Activated effector memory CD4-positive, alpha-beta T cell treated with Interleukin-2 at 50 U/mL for 16 hours (primary cell): ENCODE measurements at regions not wholly inside any gene's neighbourhood (a gene's known extent, or its start where the extent isn't known, plus 50 kb on each side); places are given as distances from the start of the nearest gene placed in this dataset.
"Not testable (repeated sequence)": the region's sequence is repeated elsewhere in the genome, so short reads cannot be mapped to it uniquely, and the experiment has no call there.

Experiments used
- DNase-seq: peaks from one replicate; pipeline ENCODE4 v3.0.0-alpha.2; 2020

DNA sequence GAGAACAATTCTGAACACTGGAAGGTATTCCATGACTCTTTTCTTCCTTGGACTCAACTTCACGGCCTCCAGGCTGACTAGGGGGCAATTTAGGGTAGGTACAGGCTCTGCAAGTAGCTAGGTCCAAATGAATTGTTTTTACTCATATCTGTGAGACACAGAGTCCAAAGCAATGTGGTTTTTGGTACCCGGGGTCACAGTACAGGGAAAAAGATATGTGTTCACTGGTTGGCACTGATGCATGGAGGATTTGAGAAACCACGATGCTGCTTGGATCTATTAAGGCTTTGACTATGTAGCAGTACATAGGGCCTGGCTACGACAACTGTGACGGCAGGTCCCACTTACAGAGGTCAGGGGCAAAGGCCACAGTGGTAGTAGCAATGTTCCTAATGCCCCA lies 200.6 kb downstream of the DUSP10 start:
- DNase-seq: no peak

DNA sequence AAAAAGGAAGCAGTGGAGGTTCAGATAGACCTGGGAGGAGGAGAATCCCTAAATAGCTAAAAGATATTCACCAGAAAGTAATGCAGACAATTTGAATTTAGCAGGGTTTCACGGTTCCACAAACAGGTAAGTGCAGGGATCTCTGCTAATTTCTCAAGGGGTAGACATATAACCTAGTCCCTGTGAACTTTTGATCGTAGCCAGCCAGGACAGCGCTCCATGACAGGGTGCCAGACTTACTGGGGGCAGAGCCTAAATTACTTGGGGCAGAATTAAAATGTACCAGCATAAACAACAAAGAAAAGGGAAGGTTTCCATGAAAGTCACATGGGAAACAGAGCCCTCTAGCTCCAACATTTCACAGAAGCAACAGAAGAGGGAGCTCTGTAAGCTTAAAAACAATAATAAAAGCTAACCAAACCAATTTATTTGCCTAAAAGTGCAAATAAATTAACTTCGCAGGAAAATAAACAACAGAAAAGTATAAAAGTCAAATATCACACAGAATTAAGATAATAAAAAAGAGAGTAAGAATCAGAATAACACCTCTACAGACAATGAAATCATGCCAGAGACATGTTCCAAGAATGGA lies 198.3 kb downstream of the DUSP10 start:
- DNase-seq: no peak

DNA sequence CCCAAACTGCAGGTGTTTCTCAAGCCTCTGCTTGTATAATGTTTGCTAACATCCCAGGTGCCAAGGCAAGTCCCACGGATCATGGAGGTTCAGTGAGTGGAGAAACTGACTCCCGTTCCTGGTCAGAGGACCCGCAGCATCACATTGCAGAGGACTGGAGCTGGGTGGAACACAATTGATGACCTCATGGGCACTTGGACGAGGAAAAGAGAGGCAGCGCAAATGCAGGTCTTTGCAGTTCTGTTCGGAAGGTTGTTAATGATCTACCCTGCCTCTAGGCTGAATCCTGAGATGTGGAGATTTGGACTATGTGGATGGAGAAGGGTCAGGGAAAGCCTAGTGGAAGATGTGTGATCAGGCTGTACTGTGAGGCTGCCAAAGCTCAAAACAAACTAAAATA lies 192.9 kb downstream of the DUSP10 start:
- DNase-seq: no peak

DNA sequence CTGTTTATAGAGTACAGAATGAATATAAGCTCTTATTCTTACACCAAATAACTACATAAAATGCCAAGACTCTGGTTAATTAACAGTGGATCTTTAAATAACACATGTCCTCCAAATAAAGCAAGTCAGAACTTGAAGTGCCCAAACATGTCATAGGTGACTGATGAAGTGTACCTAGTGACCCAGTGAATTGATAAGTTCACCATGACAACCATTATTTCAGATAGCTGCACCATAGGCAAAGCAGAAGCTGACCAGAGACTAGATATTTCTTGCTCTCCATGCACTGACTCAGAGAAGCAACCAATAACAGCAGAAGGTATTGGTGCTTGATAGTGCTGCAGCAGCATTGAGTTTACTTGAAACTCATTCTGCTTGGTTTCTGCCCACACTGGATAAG lies 192.1 kb downstream of the DUSP10 start:
- no peak for DNase-seq

DNA sequence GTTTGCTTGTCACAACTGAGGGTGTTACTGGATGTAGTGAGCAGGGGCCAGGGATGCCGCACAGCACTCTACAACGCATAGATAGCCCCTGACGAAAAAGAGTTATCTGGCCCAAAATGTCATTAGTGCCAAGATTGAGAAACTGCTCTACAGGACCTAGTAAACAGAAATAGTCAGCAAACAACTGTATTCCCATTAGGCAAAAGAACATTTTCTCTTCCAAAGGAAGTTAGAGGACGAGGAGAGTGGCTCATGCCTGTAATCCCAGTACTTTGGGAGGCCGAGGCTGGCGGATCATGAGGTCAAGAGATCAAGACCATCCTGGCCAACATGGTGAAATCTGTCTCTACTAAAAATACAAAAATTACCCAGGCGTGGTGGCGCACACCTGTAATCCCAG lies 189.1 kb downstream of the DUSP10 start:
- not testable (repeated sequence) for DNase-seq

DNA sequence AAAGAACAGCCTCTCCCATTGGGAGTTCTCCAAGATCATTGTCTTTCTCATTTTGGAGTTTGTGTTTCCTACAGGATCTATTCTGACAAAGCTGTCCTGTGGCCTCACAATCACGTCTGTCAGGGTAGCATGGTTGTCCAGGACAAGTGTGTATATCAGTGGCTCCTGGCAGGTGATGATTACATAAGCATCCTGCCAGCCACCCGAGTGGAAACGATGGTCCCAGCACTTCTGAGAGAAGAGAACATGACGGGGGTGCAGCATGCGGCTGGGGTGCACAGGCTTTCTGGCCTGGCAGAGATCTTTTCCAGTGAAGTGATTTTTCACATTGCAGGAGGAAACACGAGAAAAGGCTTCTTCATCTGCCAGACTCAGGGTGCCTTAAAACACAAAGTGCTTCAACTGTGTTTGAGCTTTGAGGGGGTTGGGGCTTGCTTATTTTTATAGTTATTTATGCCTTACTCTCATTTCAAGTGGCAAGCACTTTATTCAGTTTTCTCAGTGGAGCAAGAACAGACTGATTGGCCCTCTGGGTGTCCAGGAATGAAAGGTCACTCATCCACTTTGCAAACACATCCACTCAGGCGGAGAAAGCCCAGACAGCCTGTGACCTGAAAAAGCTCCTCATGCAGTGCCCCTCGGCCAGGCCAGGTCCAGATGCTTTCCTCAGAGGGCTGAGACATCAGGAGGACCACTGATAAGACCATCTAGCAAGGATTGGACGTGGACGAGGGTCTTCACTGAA lies 186.0 kb downstream of the DUSP10 start:
- DNase-seq: no peak

DNA sequence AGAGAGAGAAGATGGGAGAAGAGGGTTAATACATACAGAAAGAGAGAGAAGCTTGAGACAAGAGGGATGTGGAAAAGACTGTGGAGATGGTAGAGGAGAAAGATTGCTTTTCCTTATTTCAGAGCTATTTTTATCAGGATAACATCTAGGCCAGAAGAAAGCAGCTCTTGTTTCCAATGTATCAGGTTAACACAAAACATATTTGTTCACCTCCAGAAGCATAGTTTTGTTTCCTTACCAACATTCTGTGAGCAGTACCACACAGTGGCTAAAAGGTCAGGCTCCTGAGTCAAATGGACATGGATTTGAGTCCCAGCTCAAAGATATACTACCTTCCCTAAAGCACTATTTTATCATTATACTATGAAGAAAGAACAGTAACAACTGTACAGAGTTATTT lies 185.5 kb downstream of the DUSP10 start:
- DNase-seq: no peak

DNA sequence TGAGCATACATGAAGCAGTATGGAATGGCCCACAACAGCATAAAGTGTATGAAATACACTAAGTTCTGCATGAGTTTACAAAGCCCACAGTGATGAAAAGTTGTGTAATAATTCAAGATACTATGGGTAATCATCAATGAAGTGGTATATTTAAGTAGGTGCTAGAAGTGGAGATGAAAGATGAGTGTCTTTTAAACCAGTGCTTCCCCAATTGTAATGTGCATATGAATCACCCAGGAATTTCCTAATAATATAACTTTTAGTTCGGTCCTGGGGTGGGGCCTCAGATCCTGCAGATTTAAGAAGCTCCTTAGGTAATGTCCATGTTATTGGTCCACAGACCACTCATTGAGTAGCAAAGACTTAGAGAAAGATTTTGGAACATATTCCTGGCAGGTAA lies 184.9 kb downstream of the DUSP10 start:
- no peak for DNase-seq

DNA sequence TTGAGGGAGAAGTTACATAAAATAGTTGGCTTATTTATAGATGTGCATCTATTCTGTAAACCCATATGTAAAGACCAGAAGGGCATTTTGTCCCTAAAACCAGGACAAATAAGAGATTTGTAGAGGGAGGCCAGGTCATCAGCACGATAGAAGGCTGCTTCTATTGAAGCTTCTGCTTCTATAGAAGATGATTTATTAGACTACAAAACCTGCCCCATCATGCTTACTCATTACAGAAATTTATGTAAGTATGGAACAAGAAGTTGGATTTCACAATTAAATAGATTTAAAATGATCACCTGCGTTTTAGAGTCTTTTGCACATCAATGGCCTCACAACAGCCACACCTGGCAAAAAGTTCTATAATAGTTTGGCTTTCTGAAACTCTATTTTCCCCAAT lies 183.5 kb downstream of the DUSP10 start:
- DNase-seq: no peak

DNA sequence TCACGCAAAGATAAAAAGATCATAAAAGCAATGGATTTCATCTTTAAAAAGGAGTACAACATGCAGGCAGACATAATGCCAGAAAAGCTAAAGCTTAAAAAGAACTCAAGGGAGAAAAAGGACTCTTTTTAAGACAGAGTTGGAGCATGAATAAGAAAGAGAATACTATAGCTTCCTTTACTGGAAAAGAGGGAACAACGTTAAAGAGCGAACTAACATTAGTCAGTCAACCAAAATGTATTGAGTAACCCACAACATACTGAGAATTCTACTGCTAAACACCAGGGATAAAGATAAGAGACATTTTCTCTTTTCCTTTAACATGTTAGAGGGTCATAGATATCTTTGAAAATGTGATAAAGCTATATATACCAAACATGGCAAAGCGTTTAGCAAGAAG lies 182.0 kb downstream of the DUSP10 start:
- no peak for DNase-seq

DNA sequence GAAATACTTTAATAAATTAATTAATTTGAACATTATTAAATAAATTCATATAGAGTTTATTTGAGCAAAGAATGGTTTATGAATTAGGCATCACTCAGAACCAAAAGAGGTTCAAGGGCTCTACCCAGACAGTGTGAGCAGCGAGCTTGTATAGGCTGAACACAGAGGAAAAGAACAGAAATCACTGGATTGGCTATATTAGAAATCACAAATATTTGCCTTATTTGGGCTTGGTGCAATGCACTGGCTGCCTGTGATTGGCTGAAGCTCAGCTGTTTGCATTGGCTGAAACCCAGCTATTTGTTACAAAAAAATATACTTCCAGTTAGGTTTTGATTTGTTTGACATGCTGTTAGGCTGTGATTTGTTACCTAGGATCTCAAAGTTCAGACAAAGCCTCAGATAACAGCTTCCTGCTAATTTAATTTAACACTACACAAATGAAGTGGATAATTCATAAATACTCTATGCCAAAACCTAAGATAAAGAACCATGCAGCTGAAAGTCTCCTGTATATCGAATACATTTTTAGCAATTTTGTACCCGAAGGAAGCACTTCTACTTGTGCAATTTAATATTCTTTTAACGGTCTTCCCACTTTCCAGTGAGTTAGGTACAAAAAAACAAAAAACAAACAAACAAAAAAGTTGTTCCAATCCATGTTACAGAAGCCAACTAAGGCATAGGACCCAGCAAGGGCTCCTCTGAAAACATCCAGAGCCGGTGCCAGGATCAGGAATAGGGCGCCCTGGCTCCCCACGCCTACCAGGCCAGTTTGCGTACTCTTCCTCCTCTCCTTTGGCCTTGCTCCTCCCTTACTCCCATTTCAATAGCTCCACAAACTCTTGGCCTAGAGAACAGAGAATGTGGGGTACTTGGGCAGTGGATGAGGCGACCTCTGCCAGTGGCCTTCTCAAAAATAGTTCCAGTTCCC lies 179.1 kb downstream of the DUSP10 start:
- no peak for DNase-seq

DNA sequence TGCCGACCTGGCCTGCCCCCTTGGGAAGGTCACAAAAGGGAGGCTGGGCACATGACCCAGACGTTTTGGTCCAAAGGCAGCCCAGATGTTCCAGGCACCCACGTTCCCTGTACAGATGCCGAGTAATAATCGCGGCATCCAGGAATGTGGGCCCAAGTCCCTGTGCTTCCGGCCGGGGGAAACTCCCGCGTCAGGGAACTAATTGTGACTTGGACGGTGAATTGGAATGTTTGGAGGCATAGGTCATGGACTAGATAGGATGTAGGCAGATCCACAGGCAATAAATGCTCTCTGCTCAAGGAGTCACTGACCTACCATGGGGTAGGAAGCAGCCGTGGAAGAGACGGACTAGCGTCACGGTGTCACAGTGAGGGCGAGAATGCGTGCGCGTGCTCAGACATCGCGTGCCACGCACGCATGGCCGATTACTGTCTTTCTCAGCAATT lies 178.4 kb downstream of the DUSP10 start:
- no peak for DNase-seq

DNA sequence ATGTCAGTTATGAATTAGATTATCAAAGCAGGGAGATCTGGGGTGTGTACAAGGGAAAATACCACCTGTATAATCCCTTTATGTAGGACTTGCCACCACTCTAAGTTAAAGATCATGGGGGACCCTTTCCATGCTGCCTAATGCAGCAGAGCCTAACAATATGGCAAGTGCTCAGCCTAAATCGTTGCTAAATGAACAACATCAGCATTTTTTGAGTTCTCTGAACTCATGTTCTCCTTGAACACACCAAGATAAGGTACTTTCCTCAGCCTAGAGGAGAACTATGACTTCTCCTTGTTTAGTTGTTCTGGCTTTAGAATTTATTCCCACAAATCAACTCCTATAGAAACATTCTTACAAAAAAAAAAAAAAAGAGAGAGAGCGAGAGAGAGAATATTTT lies 177.0 kb downstream of the DUSP10 start:
- no peak for DNase-seq

DNA sequence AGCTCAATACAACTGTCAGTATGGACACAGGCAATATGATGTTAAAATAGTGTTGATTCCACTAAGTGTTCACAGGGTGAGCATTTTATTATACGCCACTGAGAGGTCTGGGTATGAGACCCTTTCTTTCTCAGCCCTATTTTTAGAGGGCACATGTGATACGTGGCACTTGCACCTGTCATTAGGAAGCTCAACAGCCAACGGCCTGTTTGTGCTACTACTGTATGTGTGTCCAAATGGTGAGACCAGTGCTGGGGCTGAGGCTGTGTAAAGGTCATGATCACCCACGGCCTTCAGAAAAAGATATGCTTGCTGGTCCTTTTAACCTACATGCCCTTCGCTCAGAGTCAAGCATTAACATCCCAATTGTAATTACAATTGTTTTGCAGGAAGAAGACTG lies 176.2 kb downstream of the DUSP10 start:
- no peak for DNase-seq

DNA sequence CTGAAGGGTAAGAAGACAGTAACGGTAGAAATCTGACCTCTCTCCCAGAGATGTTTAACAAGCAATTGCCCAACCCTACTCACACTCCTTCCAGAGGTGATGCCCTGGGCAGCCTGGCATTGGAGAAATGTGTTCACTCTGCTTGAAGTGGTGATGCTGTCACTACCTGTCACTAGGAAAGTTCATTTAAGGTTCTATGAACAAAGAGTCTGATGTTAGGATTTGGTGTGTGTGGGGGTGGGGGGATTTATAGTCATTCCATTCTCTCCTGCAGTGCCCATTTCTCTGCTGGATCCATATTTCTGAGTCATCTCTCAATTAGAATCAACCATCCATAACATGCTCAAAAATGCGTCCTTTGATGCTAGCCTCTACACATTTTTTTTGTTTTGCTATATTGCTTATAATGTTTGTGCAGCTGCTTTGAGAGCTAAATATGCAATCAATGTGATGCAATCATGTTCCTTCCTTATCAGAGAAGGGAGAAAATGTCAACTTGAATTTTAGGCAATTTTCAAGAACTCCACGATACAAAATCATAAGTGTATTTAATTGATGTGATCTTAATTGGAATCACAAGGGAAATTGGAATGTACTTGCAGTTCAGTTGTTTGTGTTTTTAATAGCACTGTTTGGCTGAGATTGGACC lies 173.9 kb downstream of the DUSP10 start:
- DNase-seq: no peak

DNA sequence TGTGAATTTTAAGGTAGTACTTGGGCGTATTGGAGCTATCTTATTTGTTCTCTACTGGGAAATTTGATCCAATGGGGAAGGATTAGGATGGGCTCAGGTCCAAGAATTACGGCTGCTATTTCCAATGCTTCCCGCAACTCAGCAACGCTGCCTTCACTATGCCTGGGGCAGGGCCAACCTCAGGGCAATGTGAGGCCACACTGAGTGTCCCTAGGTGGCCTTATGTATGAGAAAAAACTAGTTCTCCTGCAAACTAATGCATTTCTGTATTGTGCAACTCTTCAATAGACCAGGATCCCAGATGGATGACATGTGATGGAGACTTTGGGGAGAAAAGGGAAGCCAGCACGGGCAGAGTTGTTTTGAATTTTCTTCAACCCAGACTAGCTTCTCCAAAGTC lies 168.1 kb downstream of the DUSP10 start:
- no peak for DNase-seq

DNA sequence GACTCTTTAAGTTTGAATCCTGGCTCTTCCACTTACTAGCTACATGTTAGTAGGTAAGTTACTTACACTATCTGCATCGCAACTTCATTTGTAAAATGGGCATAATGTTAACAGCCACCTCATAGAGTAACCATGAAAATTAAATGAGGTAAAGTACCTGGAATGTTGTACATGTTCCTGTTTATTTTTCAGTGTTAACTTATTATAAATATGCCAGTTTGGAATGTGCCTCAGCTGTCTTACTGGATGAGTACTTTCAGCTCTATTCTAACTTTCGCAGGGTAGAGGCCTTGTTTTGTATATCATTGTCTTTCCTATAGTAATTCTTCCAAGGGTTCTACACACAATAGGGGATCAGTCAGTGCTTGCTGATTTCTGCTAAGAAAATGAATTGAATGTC lies 167.4 kb downstream of the DUSP10 start:
- no peak for DNase-seq

DNA sequence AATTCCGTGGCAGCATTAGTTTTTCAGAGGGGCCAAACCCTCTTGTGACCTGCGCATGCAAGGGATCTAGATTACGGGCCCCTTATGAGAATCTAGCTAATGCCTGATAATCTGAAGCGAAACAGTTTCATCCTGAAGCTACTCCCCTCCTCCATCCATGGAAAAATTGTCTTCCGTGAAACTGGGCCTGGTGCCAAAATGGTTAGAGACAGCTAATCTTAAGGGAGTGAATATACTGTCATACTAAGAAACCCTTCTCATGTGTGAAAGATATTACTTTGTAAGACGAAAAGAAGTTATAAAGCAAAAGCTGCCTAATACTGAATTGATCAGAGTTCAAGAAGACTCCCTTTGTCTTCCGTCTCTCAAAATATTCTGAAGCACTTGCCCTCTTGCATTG lies 166.3 kb downstream of the DUSP10 start:
- DNase-seq: no peak

DNA sequence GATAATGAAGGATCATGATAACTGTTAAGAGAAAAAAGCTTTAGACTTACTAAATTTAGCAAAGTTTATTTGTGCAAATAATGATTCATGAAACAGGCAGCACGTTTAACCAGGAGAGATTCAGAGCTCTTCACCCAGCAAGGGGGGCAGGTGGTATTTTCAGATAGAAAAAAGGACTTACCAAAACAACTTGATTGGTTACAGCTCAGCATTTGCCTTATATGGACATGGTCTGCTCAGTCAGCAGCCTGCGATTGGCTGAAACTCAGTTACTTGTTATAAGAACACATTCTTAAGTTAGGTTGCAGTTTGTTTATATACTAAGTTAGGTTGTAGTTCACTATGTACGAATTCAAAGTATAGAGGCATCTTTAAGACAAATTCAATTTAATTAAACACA lies 165.6 kb downstream of the DUSP10 start:
- DNase-seq: no peak

DNA sequence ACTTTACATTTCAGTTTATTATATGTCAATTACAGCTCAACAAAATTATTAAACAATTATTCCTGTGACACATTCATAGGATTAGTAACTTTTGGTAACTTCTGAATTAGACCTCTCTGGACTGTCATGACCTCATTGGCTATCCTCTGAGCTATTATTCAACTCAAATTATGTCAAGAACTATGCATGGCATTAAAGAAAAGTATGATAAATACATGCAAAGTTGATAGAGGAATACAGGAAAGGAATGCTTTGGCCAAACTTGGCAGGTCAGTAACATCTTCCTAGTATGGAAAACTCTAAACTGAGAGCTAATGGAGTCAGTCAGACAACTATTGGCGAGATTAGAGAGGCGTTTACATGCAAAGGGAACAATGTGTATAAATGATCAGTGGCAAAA lies 158.4 kb downstream of the DUSP10 start:
- no peak for DNase-seq

DNA sequence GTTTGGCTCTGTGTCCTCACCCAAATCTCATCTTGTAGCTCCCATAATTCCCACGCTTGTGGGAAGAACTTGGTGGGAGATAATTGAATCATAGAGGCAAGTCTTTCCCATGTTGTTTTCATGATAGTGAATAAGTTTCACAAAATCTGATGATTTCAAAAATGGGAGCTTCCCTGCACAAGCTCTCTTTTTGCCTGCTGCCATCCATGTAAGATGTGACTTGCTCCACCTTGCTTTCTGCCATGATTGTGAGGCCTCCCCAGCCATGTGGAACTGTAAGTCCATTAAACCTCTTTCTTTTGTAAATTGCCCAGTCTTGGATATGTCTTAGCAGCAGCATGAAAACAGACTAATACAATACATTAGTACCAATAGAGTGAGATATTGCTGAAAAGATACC lies 154.9 kb downstream of the DUSP10 start:
- not testable (repeated sequence) for DNase-seq

DNA sequence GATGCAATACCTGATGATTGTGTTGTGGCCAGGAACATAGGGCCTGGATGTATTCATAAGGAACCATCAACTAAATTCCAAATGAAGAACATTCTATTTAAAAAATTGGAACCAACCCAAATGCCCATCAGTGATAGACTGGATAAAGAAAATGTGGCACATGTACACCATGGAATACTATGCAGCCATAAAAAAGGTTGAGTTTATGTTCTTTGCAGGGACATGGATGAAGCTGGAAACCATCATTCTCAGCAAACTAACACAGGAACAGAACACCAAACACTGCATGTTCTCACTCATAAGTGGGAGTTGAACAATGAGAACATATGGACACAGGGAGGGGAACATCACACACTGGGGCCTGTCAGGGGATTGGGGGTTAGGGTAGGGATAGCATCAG lies 150.6 kb downstream of the DUSP10 start:
- not testable (repeated sequence) for DNase-seq

DNA sequence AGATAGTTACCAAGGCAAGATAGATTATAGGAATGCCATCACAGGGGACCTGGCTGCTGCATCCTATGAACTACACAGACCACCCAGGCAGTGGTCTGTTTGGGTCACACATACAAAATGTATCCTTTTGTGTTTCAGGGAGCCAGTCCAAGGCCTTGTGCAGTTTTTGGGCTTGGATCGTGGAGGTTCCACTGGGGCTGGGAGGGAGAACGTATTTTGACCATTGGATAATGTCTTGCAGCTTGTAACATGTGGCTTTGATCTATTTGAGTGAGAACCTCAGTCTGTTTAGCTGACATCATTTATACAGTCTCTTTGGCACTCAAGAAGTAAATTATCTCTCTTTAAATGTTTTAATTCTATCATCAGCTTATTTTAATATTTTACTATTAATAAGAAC lies 147.3 kb downstream of the DUSP10 start:
- no peak for DNase-seq
